HepG2 (cell line): ENCODE measurements at regions not wholly inside any gene's neighbourhood (a gene's known extent, or its start where the extent isn't known, plus 50 kb on each side); places are given as distances from the start of the nearest gene placed in this dataset.

Experiments
- BCL6 ChIP-seq: IDR thresholded peaks from 2 replicates; pipeline ENCODE4 v1.6.1; 2016; ENCODE audit warnings: missing genetic modification reagents, missing compliant biosample characterization
- CEBPZ ChIP-seq: IDR thresholded peaks from 2 replicates; pipeline ENCODE4 v1.6.1; 2012; ENCODE audit warnings: low read length, improper control_type of control experiment
- DR1 ChIP-seq: sonication (generic); formaldehyde crosslinking; IDR thresholded peaks from 2 replicates; pipeline ENCODE4 v1.8.0; 2021; ENCODE audit warnings: mild to moderate bottlenecking, missing genetic modification reagents, inconsistent platforms
- ELK4 ChIP-seq: sonication (generic); formaldehyde crosslinking; IDR thresholded peaks from 2 replicates; pipeline ENCODE4 v1.9.0; 2021; ENCODE audit warnings: missing genetic modification reagents, borderline replicate concordance
- FOXJ3 ChIP-seq: sonication (generic); formaldehyde crosslinking; IDR thresholded peaks from 2 replicates; pipeline ENCODE4 v1.4.0; 2020; ENCODE audit warnings: missing genetic modification reagents, mild to moderate bottlenecking, borderline replicate concordance
- GABPB1 ChIP-seq: IDR thresholded peaks from 2 replicates; pipeline ENCODE4 v1.6.1; 2016; ENCODE audit warnings: mild to moderate bottlenecking, missing genetic modification reagents, moderate library complexity, missing compliant biosample characterization
- GPN1 ChIP-seq: sonication (generic); formaldehyde crosslinking; IDR thresholded peaks from 2 replicates; pipeline ENCODE4 v1.5.1; 2020; ENCODE audit warnings: missing genetic modification reagents, borderline replicate concordance
- MBNL3 ChIP-seq: fragments of 250-450 bp; sonication (Bioruptor Pico); conservative IDR thresholded peaks from 2 replicates; pipeline ENCODE4 v1.8.0; 2022; ENCODE audit warnings: mild to moderate bottlenecking, inconsistent platforms
- NAIF1 ChIP-seq: sonication (generic); formaldehyde crosslinking; IDR thresholded peaks from 2 replicates; pipeline ENCODE4 v1.5.0; 2020; ENCODE audit warnings: mild to moderate bottlenecking, missing genetic modification reagents, borderline replicate concordance
- NFIB ChIP-seq: sonication (generic); formaldehyde crosslinking; IDR thresholded peaks from 2 replicates; pipeline ENCODE4 v1.9.0; 2021; ENCODE audit warnings: missing genetic modification reagents, mild to moderate bottlenecking, borderline replicate concordance
- NFYB ChIP-seq: sonication (generic); formaldehyde crosslinking; IDR thresholded peaks from 2 replicates; pipeline ENCODE4 v1.4.0; 2020; ENCODE audit warnings: missing genetic modification reagents
- SRSF9 ChIP-seq: fragments of 200-400 bp; formaldehyde crosslinking; IDR thresholded peaks from 2 replicates; pipeline ENCODE4 v1.6.1; 2018; ENCODE audit warnings: borderline replicate concordance, mild to moderate bottlenecking, low read depth, low read length; ENCODE audit not compliant: insufficient read depth, poor library complexity, severe bottlenecking
- ZFP36 ChIP-seq: fragments of 150-350 bp; IDR thresholded peaks from 2 replicates; pipeline ENCODE4 v1.6.1; 2018; ENCODE audit warnings: borderline replicate concordance, low read length, low read depth; ENCODE audit not compliant: partially characterized antibody
- ZNF256 ChIP-seq: sonication (generic); formaldehyde crosslinking; conservative IDR thresholded peaks from 2 replicates; pipeline ENCODE4 v1.4.0; 2020; ENCODE audit warnings: missing genetic modification reagents
- ZNF335 ChIP-seq: sonication (generic); formaldehyde crosslinking; IDR thresholded peaks from 2 replicates; pipeline ENCODE4 v1.4.0; 2020; ENCODE audit warnings: missing genetic modification reagents
- ZNF407 ChIP-seq: sonication (generic); formaldehyde crosslinking; IDR thresholded peaks from one replicate; pipeline ENCODE4 v1.5.1; 2020; ENCODE audit warnings: mild to moderate bottlenecking, missing genetic modification reagents; ENCODE audit errors: not compliant biosample characterization
- ZNF569 ChIP-seq: sonication (generic); formaldehyde crosslinking; IDR thresholded peaks from 2 replicates; pipeline ENCODE4 v1.5.0; 2020; ENCODE audit warnings: mild to moderate bottlenecking, missing genetic modification reagents, moderate library complexity, borderline replicate concordance

- TF ChIP-seq CEBPZ (no peak), ZNF335 (CRISPR knock-in tag) (no peak), BCL6 (peak; percentile 82), GABPB1 (CRISPR knock-in tag) (no peak), ZNF569 (CRISPR knock-in tag) (no peak; the same call in 1 of the 2 replicates), NFIB (CRISPR knock-in tag) (no peak), GPN1 (no peak), ELK4 (CRISPR knock-in tag) (no peak), ZFP36 (no peak), MBNL3 (CRISPR knock-in tag) (no peak), ZNF407 (no peak), NAIF1 (peak; percentile 93), FOXJ3 (CRISPR knock-in tag) (peak; percentile 92), ZNF256 (no peak), NFYB (CRISPR knock-in tag) (no peak), DR1 (CRISPR knock-in tag) (no peak), SRSF9 (no peak)
These were observed 58.6 kb upstream of the ZNF217 start (continued) for GRCh38 chr20:53652090-53652858.
